DMS53 treated with DMSO at 0.1 percent for 48 hours (cell line): ENCODE measurements at regions not wholly inside any gene's neighbourhood (a gene's known extent, or its start where the extent isn't known, plus 50 kb on each side); places are given as distances from the start of the nearest gene placed in this dataset.

Source experiments
- DNase-seq: peaks from one replicate; lab custom pipeline; 2025; ENCODE audit not compliant: unreplicated experiment; lab: John Stamatoyannopoulos, UW

GRCh38 chr1:56418151-56418631, 161.2 kb downstream of the PLPP3 start:
- no peak for DNase-seq

GRCh38 chr1:56417646-56418045, 161.7 kb downstream of the PLPP3 start:
- DNase-seq = no peak

GRCh38 chr1:56416495-56416894, 162.9 kb downstream of the PLPP3 start:
- DNase-seq = no peak

- DNase-seq = no peak
These were observed 163.6 kb downstream of the PLPP3 start for GRCh38 chr1:56415720-56416119.

GRCh38 chr1:56415258-56415657, 164.1 kb downstream of the PLPP3 start:
- DNase-seq = no peak

- peak; percentile 96 for DNase-seq
These were observed 164.6 kb downstream of the PLPP3 start for GRCh38 chr1:56414728-56415224.

GRCh38 chr1:56413671-56414199, 165.6 kb downstream of the PLPP3 start:
- no peak for DNase-seq

GRCh38 chr1:56411484-56412180, 167.7 kb downstream of the PLPP3 start:
- DNase-seq = no peak

GRCh38 chr1:56411021-56411420, 168.3 kb downstream of the PLPP3 start:
- no peak for DNase-seq

- DNase-seq = no peak
These were observed 169.0 kb downstream of the PLPP3 start for GRCh38 chr1:56410405-56410804.

GRCh38 chr1:56409112-56409691, 170.2 kb downstream of the PLPP3 start:
- DNase-seq = peak; percentile 81

GRCh38 chr1:56406821-56407220, 172.5 kb downstream of the PLPP3 start:
- DNase-seq = no peak

- DNase-seq = no peak
These were observed 174.8 kb downstream of the PLPP3 start for GRCh38 chr1:56404561-56405030.

- no peak for DNase-seq
These were observed 175.3 kb downstream of the PLPP3 start for GRCh38 chr1:56404066-56404465.

GRCh38 chr1:56403321-56403720, 176.0 kb downstream of the PLPP3 start:
- DNase-seq = no peak

- no peak for DNase-seq
These were observed 178.2 kb downstream of the PLPP3 start for GRCh38 chr1:56401191-56401590.

GRCh38 chr1:56400526-56400925, 178.8 kb downstream of the PLPP3 start:
- no peak for DNase-seq

- DNase-seq = no peak
These were observed 179.6 kb downstream of the PLPP3 start for GRCh38 chr1:56399795-56400194.

- no peak for DNase-seq
These were observed 180.0 kb downstream of the PLPP3 start for GRCh38 chr1:56399326-56399725.

- no peak for DNase-seq
These were observed 181.5 kb downstream of the PLPP3 start for GRCh38 chr1:56397811-56398231.

GRCh38 chr1:56397409-56397808, 182.0 kb downstream of the PLPP3 start:
- DNase-seq = no peak

- DNase-seq = no peak
These were observed 182.8 kb downstream of the PLPP3 start for GRCh38 chr1:56396581-56396980.
